ACHN (cell line): ENCODE measurements at regions not wholly inside any gene's neighbourhood (a gene's known extent, or its start where the extent isn't known, plus 50 kb on each side); places are given as distances from the start of the nearest gene placed in this dataset.
"Not testable (repeated sequence)": the region's sequence is repeated elsewhere in the genome, so short reads cannot be mapped to it uniquely, and the experiment has no call there.

ENCODE experiments used
- DNase-seq: peaks from one replicate; pipeline ENCODE4 v3.0.0-alpha.2; 2015
- in situ Hi-C: cut with HindIII; loops from 2 replicates; pipeline ENCODE4 v1.10.0; 2017; ENCODE audit warnings: low sequenced_read_pairs, low pct_ligation_motif_present, low pct_unique_long_range_greater_than_20kb

DNA sequence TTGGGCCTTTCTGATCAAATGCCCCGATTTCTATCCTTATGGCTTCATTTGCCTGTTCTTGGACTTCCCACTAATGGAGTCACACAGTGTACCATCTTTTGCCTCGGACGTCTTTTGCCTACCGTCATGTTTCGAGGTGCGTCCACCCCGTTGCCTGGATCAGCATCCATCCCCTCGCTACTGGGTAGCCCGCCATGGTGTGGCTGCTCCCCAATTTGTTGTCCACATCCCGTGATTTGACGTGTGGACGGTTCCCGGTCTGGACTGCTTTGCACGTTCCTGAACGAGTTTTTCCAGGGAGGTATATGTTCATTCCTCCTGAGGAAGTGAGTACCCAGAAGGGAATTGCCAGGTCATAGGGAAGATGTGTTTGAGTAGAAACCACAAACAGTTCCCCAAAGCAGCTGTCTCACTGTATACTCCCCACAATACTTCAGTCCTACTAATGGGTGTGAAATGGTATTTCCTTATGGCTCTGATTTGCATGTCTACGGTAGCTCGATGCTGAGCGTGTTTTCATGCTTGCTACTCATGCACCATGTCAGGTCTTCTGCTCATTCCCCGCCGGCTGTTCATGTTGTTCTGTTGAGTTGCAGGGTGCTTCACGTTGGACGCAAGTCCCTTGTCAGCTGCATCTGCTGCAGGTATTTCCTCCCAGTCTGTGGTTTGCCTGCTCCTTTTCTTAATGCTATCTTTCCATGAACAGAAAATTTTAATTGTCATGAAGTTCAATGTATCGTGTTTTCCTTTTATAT lies 86.8 kb upstream of the AFDN start:
- in situ Hi-C loops: no loop called here
- no peak for DNase-seq

DNA sequence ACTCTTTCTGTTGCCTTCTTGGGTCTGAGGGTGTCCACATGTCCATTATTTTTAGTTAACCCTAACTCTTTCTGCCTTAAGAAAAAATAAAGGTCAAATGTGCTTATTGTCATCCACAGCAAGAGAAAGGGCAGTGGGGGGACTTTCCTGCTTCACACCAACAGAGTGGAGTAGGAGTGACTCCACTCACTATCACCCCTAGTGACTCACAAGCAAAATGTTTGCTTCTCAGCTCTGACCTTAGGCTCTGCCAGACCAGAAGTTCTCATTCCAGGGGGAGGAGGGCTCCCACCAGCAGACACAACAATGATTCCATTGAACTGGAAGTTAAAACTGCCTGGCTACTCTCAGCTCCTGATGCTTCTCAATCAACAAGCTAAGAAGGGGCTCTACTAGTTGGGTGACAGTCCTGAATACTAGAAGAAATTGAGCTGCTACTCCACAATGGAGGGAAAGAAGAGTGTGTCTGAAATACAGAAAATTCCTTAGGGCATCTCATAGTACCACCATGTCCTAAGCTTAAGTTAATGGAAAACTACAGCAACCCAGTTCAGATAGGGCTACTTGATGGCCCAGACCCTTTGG lies 83.9 kb upstream of the AFDN start:
- DNase-seq: no peak
- in situ Hi-C loops: no loop called here

DNA sequence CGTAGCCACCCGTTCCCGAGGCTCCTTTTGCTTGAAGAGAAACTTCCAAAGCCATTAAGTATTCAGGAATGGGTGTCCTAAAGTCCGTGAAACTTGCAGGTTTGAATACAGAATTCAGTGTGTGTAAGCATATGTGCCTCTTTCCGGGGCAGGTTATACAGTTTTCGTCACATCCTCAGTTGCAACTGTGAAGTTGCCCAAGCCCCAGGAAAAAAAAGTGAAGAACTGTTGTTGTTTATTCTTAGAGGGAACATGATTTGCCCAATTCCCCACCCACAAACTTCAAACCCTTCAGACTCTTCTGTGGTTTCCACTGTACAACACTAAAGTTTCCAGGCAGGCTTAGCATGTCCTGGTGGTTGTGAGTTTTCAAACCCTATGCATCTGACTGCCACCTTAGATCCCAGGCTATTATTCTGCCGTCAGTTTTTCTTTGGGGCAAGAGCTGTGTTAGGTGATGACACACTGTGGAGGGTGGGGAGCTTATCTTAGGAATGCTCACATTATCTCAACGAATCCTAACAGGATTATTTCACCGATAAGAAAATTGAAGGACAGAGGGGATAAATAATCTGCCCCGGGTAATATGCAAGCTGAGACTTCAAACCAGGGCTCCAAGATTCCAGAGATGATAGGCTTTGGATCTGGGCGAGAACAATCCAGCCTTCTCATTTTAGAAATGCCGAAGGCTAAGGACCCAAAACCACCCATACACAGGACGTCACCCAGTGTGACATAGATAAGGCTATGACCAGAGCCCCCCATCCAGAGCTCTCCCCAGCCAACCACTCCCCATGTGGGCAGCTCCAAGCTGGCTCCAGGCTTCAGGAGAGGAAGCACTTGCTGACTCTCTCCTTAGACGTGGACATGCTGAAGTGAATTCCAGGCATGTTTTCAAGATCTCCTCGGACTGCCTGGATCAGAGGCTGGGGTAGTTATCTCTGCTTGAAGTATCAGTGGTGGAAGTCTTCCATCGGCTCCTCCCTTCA lies 81.7 kb upstream of the AFDN start:
- DNase-seq: no peak
- in situ Hi-C loops: no loop called here

- in situ Hi-C loops: no loop called here
- DNase-seq: no peak
Observed at GRCh38 chr6:167745670-167746389, 80.9 kb upstream of the AFDN start.

DNA sequence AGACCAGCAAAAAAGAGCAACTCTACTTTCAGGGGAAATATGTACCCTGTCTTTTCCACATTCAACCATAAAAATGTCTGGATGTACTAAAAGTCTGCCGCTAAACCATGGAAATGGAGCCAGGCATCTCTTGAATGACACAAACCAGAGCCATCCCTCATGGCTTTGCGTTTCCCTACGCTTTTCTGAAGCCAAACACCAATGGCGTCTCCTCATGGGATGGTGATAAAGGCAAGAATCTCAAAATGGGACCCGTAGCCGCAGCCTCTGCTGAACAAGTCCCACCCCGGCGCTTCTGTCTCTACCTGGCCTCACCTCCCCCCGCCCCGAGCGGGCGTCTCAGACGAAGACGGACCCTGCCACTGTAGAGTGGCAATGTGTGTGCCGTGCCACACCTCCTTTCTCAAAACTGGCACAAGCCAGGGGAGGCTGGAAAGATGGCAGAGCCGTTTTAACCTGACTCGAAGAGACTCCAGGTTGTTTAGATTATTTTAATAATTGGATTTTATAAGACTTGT lies 80.3 kb upstream of the AFDN start:
- no peak for DNase-seq
- in situ Hi-C loops: no loop called here

GRCh38 chr6:167746975-167747374 lies 79.7 kb upstream of the AFDN start:
- in situ Hi-C loops: no loop called here
- DNase-seq: no peak

DNA sequence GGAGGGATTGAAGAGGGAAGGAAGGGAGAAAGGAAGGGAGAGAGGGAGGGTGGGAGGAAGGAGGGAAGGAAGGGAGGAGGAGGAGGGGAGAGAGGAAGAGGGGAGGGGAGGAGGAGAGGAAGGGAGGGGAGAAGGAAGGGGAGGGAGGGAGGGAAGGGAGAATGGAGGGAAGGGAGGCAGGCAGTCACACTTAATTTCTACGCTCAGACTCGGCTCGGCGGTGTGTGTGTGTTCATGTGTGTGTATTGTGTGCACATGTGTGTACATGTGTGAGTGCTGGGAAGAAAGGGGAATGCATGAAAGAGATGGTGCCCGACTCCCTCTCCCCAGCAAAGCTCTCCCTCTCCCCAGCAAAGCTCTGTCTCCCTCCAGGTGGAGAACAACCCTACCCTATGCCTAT lies 79.1 kb upstream of the AFDN start:
- no peak for DNase-seq
- in situ Hi-C loops: no loop called here

GRCh38 chr6:167748046-167748445 lies 78.7 kb upstream of the AFDN start:
- DNase-seq: no peak
- in situ Hi-C loops: no loop called here

GRCh38 chr6:167748458-167749379 lies 78.0 kb upstream of the AFDN start:
- in situ Hi-C loops: no loop called here

GRCh38 chr6:167750956-167751358 lies 75.8 kb upstream of the AFDN start:
- no peak for DNase-seq
- in situ Hi-C loops: no loop called here

More at GRCh38 chr6:167748458-167749379, 78.0 kb upstream of the AFDN start:
- DNase-seq: no peak

DNA sequence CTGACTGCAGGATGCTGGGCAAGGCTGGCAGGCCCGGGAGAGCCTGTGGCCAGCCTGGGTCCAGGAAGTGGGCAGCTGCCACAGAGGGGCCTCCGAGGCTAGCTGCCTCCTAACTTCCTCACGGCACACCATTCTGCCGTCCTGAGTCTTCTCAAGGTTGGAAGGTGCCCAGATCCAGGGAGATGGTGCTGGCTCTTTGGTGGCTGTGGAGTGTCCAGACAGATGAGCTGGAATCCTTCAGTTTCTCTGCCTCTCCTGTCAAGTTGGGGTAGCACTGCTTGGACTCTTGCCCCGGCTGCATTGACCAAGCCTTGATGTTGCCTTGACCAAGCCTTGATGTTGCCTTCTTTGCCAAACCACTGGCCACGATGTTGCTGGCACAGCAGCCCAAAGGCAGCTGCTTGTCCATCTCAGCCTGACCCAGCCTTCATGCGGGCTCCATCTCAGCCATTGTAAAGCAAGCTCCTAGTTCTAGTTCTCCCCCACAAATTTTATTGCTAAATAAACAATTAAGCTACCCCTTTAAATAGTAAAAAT lies 75.1 kb upstream of the AFDN start:
- in situ Hi-C loops: no loop called here
- no peak for DNase-seq

- DNase-seq, in situ Hi-C loops: not testable (repeated sequence)
Observed at GRCh38 chr6:167753281-167753680, 73.4 kb upstream of the AFDN start.

DNA sequence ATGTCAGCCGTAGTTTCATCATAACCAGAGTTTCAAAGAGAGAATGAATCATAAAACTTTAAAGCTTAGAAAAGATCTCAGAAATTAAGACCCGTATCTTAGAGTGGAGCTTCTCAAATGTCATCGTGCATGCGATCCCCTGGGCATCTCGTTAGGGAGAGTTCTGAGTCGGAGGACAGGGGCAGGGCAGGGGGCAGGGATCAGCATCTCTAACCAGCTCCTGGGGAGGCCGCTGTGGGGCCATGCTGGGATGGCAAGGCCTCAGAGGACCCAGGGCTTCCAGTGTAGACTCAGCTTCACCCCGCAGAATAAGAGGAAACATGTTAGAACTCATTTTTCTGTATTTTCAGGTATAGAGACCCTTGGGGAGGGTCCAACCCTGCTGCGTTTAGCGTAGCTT lies 72.0 kb upstream of the AFDN start:
- DNase-seq: no peak
- in situ Hi-C loops: no loop called here

DNA sequence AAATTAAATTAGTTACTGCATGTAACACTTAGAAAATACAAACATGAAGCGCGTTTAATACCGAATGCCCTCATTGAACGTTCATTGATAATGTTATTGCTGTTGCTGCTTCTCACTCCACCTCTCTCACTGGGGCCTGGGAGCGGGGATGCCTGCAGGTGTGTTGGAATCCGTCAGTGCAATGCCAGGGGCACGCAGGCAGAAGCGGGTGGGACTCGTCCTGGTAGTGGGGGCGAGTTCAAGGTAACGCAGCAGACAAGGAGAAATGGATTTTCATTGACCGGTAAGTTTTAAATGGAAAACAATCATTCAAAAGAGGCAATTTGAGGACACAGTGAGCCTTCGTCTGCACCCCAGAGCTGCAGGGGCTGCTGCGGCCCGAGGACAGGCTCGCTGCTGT lies 71.2 kb upstream of the AFDN start:
- in situ Hi-C loops: no loop called here

DNA sequence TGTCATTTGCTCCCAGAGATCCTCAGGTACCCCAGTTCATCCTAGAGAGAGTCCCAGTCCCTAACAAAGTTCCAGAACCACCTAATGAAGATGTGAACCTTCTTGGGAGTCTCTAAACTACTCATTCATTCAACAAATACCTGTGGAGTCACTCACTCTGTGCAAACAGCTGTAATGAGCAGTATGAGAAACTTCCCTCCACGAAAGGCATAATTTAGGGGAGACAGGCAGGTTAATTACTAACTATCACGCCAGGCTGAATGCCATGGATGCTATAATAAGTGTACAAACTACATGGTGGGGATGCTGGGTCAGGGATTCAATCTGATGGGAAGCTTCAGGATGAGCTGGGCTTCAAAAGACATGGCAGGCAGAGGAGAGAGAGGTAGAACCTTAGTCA lies 70.1 kb upstream of the AFDN start:
- no peak for DNase-seq
- in situ Hi-C loops: no loop called here

More for the DNA sequence above, 71.2 kb upstream of the AFDN start:
- no peak for DNase-seq

- DNase-seq: no peak
- in situ Hi-C loops: no loop called here
Observed at GRCh38 chr6:167757249-167757648, 69.5 kb upstream of the AFDN start.

DNA sequence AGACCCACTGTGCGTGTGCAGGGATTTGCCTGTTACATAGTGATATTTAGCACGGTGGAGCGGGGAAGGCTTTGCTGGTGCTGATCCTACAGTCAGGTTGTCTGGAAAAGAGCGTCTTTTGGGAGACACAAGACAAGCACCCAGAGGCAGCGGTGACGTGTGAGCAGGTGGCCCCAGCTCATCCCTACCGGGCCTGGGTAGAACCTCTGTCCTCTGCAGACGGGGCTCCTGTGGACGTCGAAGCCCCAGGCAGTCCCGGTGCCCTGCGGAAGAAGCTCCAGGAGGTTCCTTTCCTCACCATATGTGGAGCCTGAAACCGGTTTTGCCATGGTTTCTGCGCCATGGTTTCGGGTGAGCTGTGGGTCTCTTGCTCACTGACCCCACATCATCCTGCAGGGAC lies 68.9 kb upstream of the AFDN start:
- DNase-seq: no peak
- in situ Hi-C loops: no loop called here
